Vagina (tissue), 2 donors: ENCODE measurements at regions not wholly inside any gene's neighbourhood (a gene's known extent, or its start where the extent isn't known, plus 50 kb on each side); places are given as distances from the start of the nearest gene placed in this dataset.

ENCODE experiments used
- DNase-seq, 2 donors: peaks; one replicate each; pipeline ENCODE4 v3.0.0-alpha.2; 2017; ENCODE audit errors: extremely low spot score in 2 of 2
- H3K27ac ChIP-seq: fragments of 200-600 bp; sonication (generic); one replicate; pipeline ENCODE4 v1.5.1; 2019
- H3K27me3 ChIP-seq: fragments of 200-600 bp; sonication (generic); one replicate; pipeline ENCODE4 v1.5.1; 2019
- H3K36me3 ChIP-seq, 2 donors: fragments of 200-600 bp; sonication (generic); one replicate each; pipeline ENCODE4 v1.5.1; 2017 to 2019
- H3K4me1 ChIP-seq: fragments of 200-600 bp; sonication (generic); one replicate; pipeline ENCODE4 v1.5.1; 2019
- H3K4me3 ChIP-seq, 2 donors: fragments of 200-600 bp; sonication (generic); 1 replicate in 1 of 2; 2 replicates in 1 of 2; pipeline ENCODE4 v1.5.1; 2016 to 2019
- H3K9me3 ChIP-seq: fragments of 200-600 bp; sonication (generic); one replicate; pipeline ENCODE4 v1.5.1; 2019
- CTCF ChIP-seq, 3 experiments: fragments of 450-650 bp in 2 of 3; fragments of 200-600 bp in 1 of 3; sonication (generic) in 1 of 3; IDR thresholded peaks; one replicate each; pipeline ENCODE4 v1.5.1; 2017 to 2019; ENCODE audit warnings: antibody characterized with exemption in 3 of 3, mild to moderate bottlenecking in 2 of 3, moderate library complexity in 2 of 3
- POLR2A ChIP-seq, 2 donors: fragments of 450-650 bp; IDR thresholded peaks; one replicate each; pipeline ENCODE4 v1.6.1; 2017; ENCODE audit warnings: antibody characterized with exemption in 2 of 2, mild to moderate bottlenecking in 2 of 2, moderate library complexity in 2 of 2
- POLR2AphosphoS5 ChIP-seq, 2 donors: sonication (generic); formaldehyde crosslinking; IDR thresholded peaks; one replicate each; pipeline ENCODE4 v1.9.0; 2017; ENCODE audit warnings: antibody characterized with exemption in 2 of 2, mild to moderate bottlenecking in 2 of 2, low read depth in 1 of 2; ENCODE audit not compliant: insufficient read depth in 1 of 2
- intact Hi-C: fragments of 100-400 bp; cut with DNase I; formaldehyde crosslinking; loops from one replicate; pipeline ENCODE4 v1.15.1; 2023

GRCh38 chr17:79154951-79155585 lies 80.4 kb downstream of the ENGASE start:
- no peaks in the 10 kb centered on the region for H3K36me3 ChIP-seq
- DNase-seq: no peak
- no peak overlapping the region for H3K4me3 ChIP-seq
- no peak for TF ChIP-seq CTCF (IDR thresholded peaks at IDR 0.05)
- no peak for TF ChIP-seq POLR2AphosphoS5 (IDR thresholded peaks at IDR 0.05; ENCODE audit: insufficient read depth in 1 of 2, low read depth in 1 of 2)
- no peak for TF ChIP-seq POLR2A (IDR thresholded peaks at IDR 0.05)
- H3K27me3 ChIP-seq: no peaks in the 10 kb centered on the region
- H3K9me3 ChIP-seq: no peaks in the 10 kb centered on the region
- H3K27ac ChIP-seq: no peak overlapping the region
- no peaks in the 10 kb centered on the region for H3K4me1 ChIP-seq
- intact Hi-C loops: no loop called here

- intact Hi-C loops: no loop called here
Measured at GRCh38 chr17:79154446-79154845, 79.8 kb downstream of the ENGASE start.

GRCh38 chr17:79153367-79154130 lies 78.9 kb downstream of the ENGASE start:
- Histone ChIP-seq H3K27ac (no peak overlapping the region), H3K27me3 (no peaks in the 10 kb centered on the region), H3K4me1 (no peaks in the 10 kb centered on the region), H3K9me3 (no peaks in the 10 kb centered on the region), H3K4me3 (no peak overlapping the region), H3K36me3 (no peaks in the 10 kb centered on the region)
- intact Hi-C loops: no loop called here
- TF ChIP-seq POLR2A (IDR thresholded peaks at IDR 0.05): no peak
- no peak for TF ChIP-seq POLR2AphosphoS5 (IDR thresholded peaks at IDR 0.05; ENCODE audit: insufficient read depth in 1 of 2, low read depth in 1 of 2)
- TF ChIP-seq CTCF (IDR thresholded peaks at IDR 0.05): no peak
- no peak for DNase-seq

More at GRCh38 chr17:79154446-79154845, 79.8 kb downstream of the ENGASE start:
- no peaks in the 10 kb centered on the region for H3K4me1 ChIP-seq
- no peaks in the 10 kb centered on the region for H3K9me3 ChIP-seq
- H3K27me3 ChIP-seq: no peaks in the 10 kb centered on the region
- H3K4me3 ChIP-seq: no peak overlapping the region
- TF ChIP-seq POLR2AphosphoS5 (IDR thresholded peaks at IDR 0.05; ENCODE audit: insufficient read depth in 1 of 2, low read depth in 1 of 2) (no peak), CTCF (IDR thresholded peaks at IDR 0.05) (no peak)
- no peak overlapping the region for H3K27ac ChIP-seq
- no peaks in the 10 kb centered on the region for H3K36me3 ChIP-seq
- no peak for DNase-seq

DNA sequence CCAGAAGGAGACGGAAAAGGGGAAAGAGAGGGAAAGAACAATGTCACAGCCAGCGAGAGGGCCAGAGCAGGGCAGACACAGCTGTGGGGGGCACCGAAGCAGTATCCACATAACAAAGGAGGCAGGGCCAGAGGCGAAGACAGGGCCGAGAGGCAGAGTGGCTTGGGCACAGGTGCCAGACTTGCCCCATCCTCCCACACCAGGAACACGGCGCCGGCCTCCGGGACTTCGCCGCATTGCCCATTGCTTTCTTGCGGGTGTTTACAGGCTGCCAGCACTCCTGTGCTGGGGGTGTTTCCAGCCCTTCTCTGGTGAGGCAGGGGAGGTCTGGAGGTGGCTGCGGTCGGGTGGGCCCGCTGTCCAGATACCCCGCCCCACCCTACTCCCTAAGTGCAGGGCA lies 78.0 kb downstream of the ENGASE start:
- no peak overlapping the region for H3K4me3 ChIP-seq
- H3K27me3 ChIP-seq: no peaks in the 10 kb centered on the region
- TF ChIP-seq CTCF (IDR thresholded peaks at IDR 0.05): no peak
- no peak for TF ChIP-seq POLR2A (IDR thresholded peaks at IDR 0.05)
- TF ChIP-seq POLR2AphosphoS5 (IDR thresholded peaks at IDR 0.05; ENCODE audit: insufficient read depth in 1 of 2, low read depth in 1 of 2): no peak
- no peaks in the 10 kb centered on the region for H3K36me3 ChIP-seq
- no peak overlapping the region for H3K27ac ChIP-seq
- intact Hi-C loops: no loop called here
- no peaks in the 10 kb centered on the region for H3K9me3 ChIP-seq
- no peaks in the 10 kb centered on the region for H3K4me1 ChIP-seq
- no peak for DNase-seq

DNA sequence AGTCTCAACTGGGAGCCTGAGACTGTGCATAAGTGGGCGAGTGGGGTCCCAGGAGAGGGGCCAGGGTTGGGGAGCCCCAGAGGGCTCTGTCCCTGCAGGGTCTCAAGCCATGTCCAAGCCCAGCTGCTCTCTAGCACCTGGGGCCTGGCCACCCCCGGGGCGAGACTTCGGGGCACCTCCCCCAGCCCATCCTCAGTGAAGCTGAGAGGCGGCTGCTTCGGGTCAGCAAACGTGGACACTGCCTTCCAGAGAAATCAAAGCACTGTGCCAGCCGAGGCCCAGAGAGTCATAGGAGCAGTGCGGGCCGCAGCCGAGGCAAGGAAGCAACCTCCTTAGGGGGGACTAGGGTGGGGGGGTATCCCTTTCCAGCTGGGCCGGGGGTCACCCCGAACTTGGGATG lies 77.5 kb downstream of the ENGASE start:
- intact Hi-C loops: no loop called here
- no peaks in the 10 kb centered on the region for H3K4me1 ChIP-seq
- no peak overlapping the region for H3K27ac ChIP-seq
- no peak for TF ChIP-seq POLR2A (IDR thresholded peaks at IDR 0.05)
- no peak for TF ChIP-seq CTCF (IDR thresholded peaks at IDR 0.05)
- no peak for TF ChIP-seq POLR2AphosphoS5 (IDR thresholded peaks at IDR 0.05; ENCODE audit: insufficient read depth in 1 of 2, low read depth in 1 of 2)
- no peak overlapping the region for H3K4me3 ChIP-seq
- H3K36me3 ChIP-seq: no peaks in the 10 kb centered on the region
- DNase-seq: no peak
- H3K9me3 ChIP-seq: no peaks in the 10 kb centered on the region
- H3K27me3 ChIP-seq: no peaks in the 10 kb centered on the region
